CD4-positive, alpha-beta T cell (primary cell): ENCODE measurements at regions not wholly inside any gene's neighbourhood (a gene's known extent, or its start where the extent isn't known, plus 50 kb on each side); places are given as distances from the start of the nearest gene placed in this dataset.
"Not testable (repeated sequence)": the region's sequence is repeated elsewhere in the genome, so short reads cannot be mapped to it uniquely, and the experiment has no call there.

ENCODE experiments used
- ATAC-seq: fragments of 200-7000 bp; cut with Tn5 transposase; one replicate; pipeline ENCODE4 v1.10.0; 2022; ENCODE audit warnings: mild to moderate bottlenecking; ENCODE audit not compliant: poor library complexity
- CTCF ChIA-PET: fragments of 350-600 bp; sonication (Branson Sonifier 250); formaldehyde crosslinking; loops from one replicate; lab custom pipeline; 2021; ENCODE audit warnings: antibody characterized with exemption, inconsistent platforms; lab: Charles Lee
- POLR2A ChIA-PET: fragments of 350-600 bp; sonication (Branson Sonifier 250); formaldehyde crosslinking; loops from one replicate; lab custom pipeline; 2021; ENCODE audit warnings: antibody characterized with exemption, inconsistent platforms; lab: Charles Lee
- DNase-seq, 14 experiments: peaks; one replicate each; pipeline ENCODE4 v3.0.0-alpha.2; 2013 to 2020; ENCODE audit warnings: mixed read lengths in 2 of 14
- H3K27ac ChIP-seq, 2 donors: one replicate each; pipeline versions ENCODE4 v1.5.1 to v1.7.0; 2013; ENCODE audit warnings: low read length in 2 of 2, low read depth in 1 of 2, mild to moderate bottlenecking in 1 of 2
- H3K27me3 ChIP-seq, 2 experiments: 1 replicate in 1 of 2; 2 replicates in 1 of 2; pipeline versions ENCODE4 v1.6.1 to v1.7.0; 2013; ENCODE audit warnings: low read length in 2 of 2, control low read depth in 1 of 2, mild to moderate bottlenecking in 1 of 2, moderate library complexity in 1 of 2; ENCODE audit not compliant: insufficient read depth in 2 of 2, control insufficient read depth in 1 of 2
- H3K36me3 ChIP-seq: one replicate; pipeline ENCODE4 v1.6.1; 2013; ENCODE audit warnings: low read length, control low read depth; ENCODE audit not compliant: insufficient read depth
- H3K4me1 ChIP-seq: one replicate; pipeline ENCODE4 v1.6.1; 2013; ENCODE audit warnings: low read length, control low read depth; ENCODE audit not compliant: insufficient read depth
- H3K4me3 ChIP-seq: one replicate; pipeline ENCODE4 v1.5.1; 2013; ENCODE audit warnings: mild to moderate bottlenecking, low read length, moderate library complexity
- H3K9me3 ChIP-seq, 2 experiments: 1 replicate in 1 of 2; 2 replicates in 1 of 2; pipeline versions ENCODE4 v1.6.1 to v1.7.0; 2013; ENCODE audit warnings: low read length in 2 of 2, mild to moderate bottlenecking in 2 of 2, control low read depth in 1 of 2, moderate library complexity in 1 of 2; ENCODE audit not compliant: control insufficient read depth in 1 of 2, insufficient read depth in 1 of 2
- H3K27ac Mint-ChIP-seq: one replicate; pipeline ENCODE4 v1.8.0; 2020; ENCODE audit warnings: mixed read lengths
- H3K27me3 Mint-ChIP-seq: one replicate; pipeline ENCODE4 v1.8.0; 2021; ENCODE audit warnings: mixed read lengths
- H3K36me3 Mint-ChIP-seq: one replicate; pipeline ENCODE4 v1.8.0; 2021; ENCODE audit warnings: low read depth, mixed read lengths
- H3K4me1 Mint-ChIP-seq: one replicate; pipeline ENCODE4 v1.8.0; 2021; ENCODE audit warnings: low read depth, mixed read lengths
- H3K4me3 Mint-ChIP-seq: one replicate; pipeline ENCODE4 v1.8.0; 2020; ENCODE audit warnings: mild to moderate bottlenecking, mixed read lengths
- H3K9me3 Mint-ChIP-seq: one replicate; pipeline ENCODE4 v1.8.0; 2020; ENCODE audit warnings: mixed read lengths
- CTCF ChIP-seq: fragments of 200-600 bp; IDR thresholded peaks from one replicate; pipeline ENCODE4 v1.8.0; 2022; ENCODE audit warnings: antibody characterized with exemption, mild to moderate bottlenecking
- intact Hi-C, 2 experiments: fragments of 100-400 bp; cut with DNase I in 1 of 2; cut with micrococcal nuclease in 1 of 2; formaldehyde crosslinking; loops; one replicate each; pipeline versions ENCODE4 v1.15.1 to v1.9.0; 2023 to 2025; cut with DNase I, micrococcal nuclease

GRCh38 chr3:191087391-191087790, 111.7 kb upstream of the OSTN start:
- Histone ChIP-seq H3K27ac (no peak overlapping the region), H3K4me1 (no peaks in the 10 kb centered on the region), H3K27me3 (no peaks in the 10 kb centered on the region), H3K4me3 (no peak overlapping the region), H3K9me3 (no peaks in the 10 kb centered on the region), H3K36me3 (no peaks in the 10 kb centered on the region)
- Mint-ChIP-seq H3K36me3 (no peaks in the 10 kb centered on the region), H3K4me3 (no peak overlapping the region), H3K27me3 (no peaks in the 10 kb centered on the region), H3K9me3 (no peaks in the 10 kb centered on the region), H3K4me1 (no peaks in the 10 kb centered on the region), H3K27ac (no peak overlapping the region)
- ChIA-PET CTCF (no interaction called here), POLR2A (no interaction called here)
- ATAC-seq (no peak), DNase-seq (no peak)
- intact Hi-C loops = no loop called here
- TF ChIP-seq CTCF = no peak

- no peaks in the 10 kb centered on the region for H3K36me3 Mint-ChIP-seq
- peaks cover 5% of the 10 kb centered on the region for H3K9me3 Mint-ChIP-seq
- H3K4me1 ChIP-seq = no peaks in the 10 kb centered on the region
- no peak overlapping the region for H3K27ac Mint-ChIP-seq
- ChIA-PET POLR2A (no interaction called here), CTCF (no interaction called here)
- no peaks in the 10 kb centered on the region for H3K27me3 Mint-ChIP-seq
- no peak overlapping the region for H3K27ac ChIP-seq
- no peak overlapping the region for H3K4me3 ChIP-seq
- TF ChIP-seq CTCF = no peak
- no peak for ATAC-seq
- intact Hi-C loops = no loop called here
- H3K36me3 ChIP-seq = no peaks in the 10 kb centered on the region
- H3K27me3 ChIP-seq = no peaks in the 10 kb centered on the region
- H3K4me3 Mint-ChIP-seq = no peak overlapping the region
- no peaks in the 10 kb centered on the region for H3K4me1 Mint-ChIP-seq
- DNase-seq = no peak
- no peaks in the 10 kb centered on the region for H3K9me3 ChIP-seq
Measured at GRCh38 chr3:191085091-191085490, 114.0 kb upstream of the OSTN start.

- H3K4me3 Mint-ChIP-seq, CTCF ChIA-PET, H3K27ac ChIP-seq, H3K27me3 ChIP-seq, H3K27me3 Mint-ChIP-seq, ATAC-seq, DNase-seq, H3K4me1 ChIP-seq, H3K4me1 Mint-ChIP-seq, H3K4me3 ChIP-seq, H3K36me3 ChIP-seq, POLR2A ChIA-PET, H3K36me3 Mint-ChIP-seq, H3K27ac Mint-ChIP-seq, intact Hi-C loops, H3K9me3 ChIP-seq: not testable (repeated sequence)
- peaks cover 13% of the 10 kb centered on the region for H3K9me3 Mint-ChIP-seq
Measured at GRCh38 chr3:191078913-191079312, 120.1 kb upstream of the OSTN start.

GRCh38 chr3:191076903-191077552, 122.0 kb upstream of the OSTN start:
- no peak overlapping the region for H3K27ac Mint-ChIP-seq
- Histone ChIP-seq H3K9me3 (peaks cover 3 to 12% of the 10 kb centered on the region in 2 experiments), H3K36me3 (no peaks in the 10 kb centered on the region), H3K27me3 (no peaks in the 10 kb centered on the region), H3K4me1 (no peaks in the 10 kb centered on the region), H3K4me3 (no peak overlapping the region), H3K27ac (no peak overlapping the region)
- no peak for ATAC-seq
- ChIA-PET POLR2A (no interaction called here), CTCF (no interaction called here)
- intact Hi-C loops = no loop called here
- DNase-seq = no peak
- no peak overlapping the region for H3K4me3 Mint-ChIP-seq
- peaks cover 13% of the 10 kb centered on the region for H3K9me3 Mint-ChIP-seq
- TF ChIP-seq CTCF = no peak
- H3K36me3 Mint-ChIP-seq = no peaks in the 10 kb centered on the region
- H3K27me3 Mint-ChIP-seq = no peaks in the 10 kb centered on the region
- no peaks in the 10 kb centered on the region for H3K4me1 Mint-ChIP-seq
